RWPE1 (cell line): ENCODE measurements at regions not wholly inside any gene's neighbourhood (a gene's known extent, or its start where the extent isn't known, plus 50 kb on each side); places are given as distances from the start of the nearest gene placed in this dataset.

Experiments
- CTCF ChIA-PET: fragments of 350-600 bp; sonication (Branson Sonifier 250); formaldehyde crosslinking; extraction: SDS; loops from one replicate; lab custom pipeline; 2021; lab: Yijun Ruan, JAX
- POLR2A ChIA-PET: fragments of 400-600 bp; formaldehyde crosslinking; extraction: SDS; loops from one replicate; lab custom pipeline; 2020; ENCODE audit warnings: antibody characterized with exemption; ENCODE audit not compliant: low non-redundant PET; lab: Yijun Ruan, JAX
- DNase-seq: peaks from one replicate; pipeline ENCODE4 v3.0.0; 2012; ENCODE audit warnings: low spot score
- H3K27ac ChIP-seq: fragments of 450-650 bp; 2 replicates; pipeline ENCODE4 v1.5.1; 2017
- CTCF ChIP-seq: fragments of 450-650 bp; conservative IDR thresholded peaks from 2 replicates; pipeline ENCODE4 v1.5.1; 2017; ENCODE audit warnings: low read depth, mild to moderate bottlenecking

- no peak for DNase-seq
- ChIA-PET CTCF (no interaction called here), POLR2A (no interaction called here)
- peak overlapping the region; percentile 59 for H3K27ac ChIP-seq
- TF ChIP-seq CTCF: no peak
These were observed 49.9 kb upstream of the WNT7B start for GRCh38 chr22:46026899-46027210.

- CTCF ChIA-PET: interaction anchor here (1.4 kb wide), 1 partner anchor 21 kb away, joined by 4 read pairs; no protein-coding TSS in a partner anchor
- no peak for DNase-seq
- POLR2A ChIA-PET: no interaction called here
These were observed 50.5 kb upstream of the WNT7B start for GRCh38 chr22:46027211-46028105.

GRCh38 chr22:46028106-46028991 is 51.4 kb upstream of the WNT7B start:
- ChIA-PET CTCF (interaction anchor here (1.4 kb wide), 1 partner anchor 22 kb away, joined by 4 read pairs; no protein-coding TSS in a partner anchor), POLR2A (no interaction called here)
- no peak for DNase-seq
- H3K27ac ChIP-seq: peak overlapping the region; percentile 59
- TF ChIP-seq CTCF: no peak

More at GRCh38 chr22:46027211-46028105, 50.5 kb upstream of the WNT7B start:
- 0 out of 2 replicates have a peak, but pooled peaks have one; percentile 8 for TF ChIP-seq CTCF
- H3K27ac ChIP-seq: peak overlapping the region; percentile 59

GRCh38 chr22:46029036-46029435 is 52.1 kb upstream of the WNT7B start:
- DNase-seq: no peak
- CTCF ChIA-PET: no interaction called here
- TF ChIP-seq CTCF: no peak
- POLR2A ChIA-PET: no interaction called here
- peak overlapping the region; percentile 59 for H3K27ac ChIP-seq

GRCh38 chr22:46029574-46030200 is 52.7 kb upstream of the WNT7B start:
- ChIA-PET CTCF (interaction anchor here (0.7 kb wide), 1 partner anchor 437 kb away, joined by 5 read pairs; no protein-coding TSS in a partner anchor), POLR2A (no interaction called here)
- DNase-seq: no peak
- no peak for TF ChIP-seq CTCF
- peak overlapping the region; percentile 59 for H3K27ac ChIP-seq
